ENCODE measurements at regions not wholly inside any gene's neighbourhood (a gene's known extent, or its start where the extent isn't known, plus 50 kb on each side); places are given as distances from the start of the nearest gene placed in this dataset.

DNA sequence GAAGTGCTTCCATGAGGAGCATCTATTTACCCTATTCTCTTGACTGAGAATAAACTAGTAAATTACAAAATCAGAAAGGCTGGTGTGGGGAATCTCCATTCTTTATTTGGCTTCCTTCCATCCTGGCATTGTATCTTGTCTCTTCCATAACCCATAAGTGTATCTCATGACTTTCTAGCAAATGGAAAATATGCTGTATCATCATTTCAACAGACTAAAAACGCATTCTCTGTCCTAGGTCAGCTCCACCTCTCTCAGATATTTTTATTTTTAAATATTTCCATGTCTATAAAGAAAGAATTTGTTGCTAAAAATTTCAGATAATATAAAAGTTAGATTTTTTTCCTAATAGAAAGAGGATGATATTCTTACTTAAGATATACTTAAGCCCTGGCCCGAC is 154.2 kb upstream of the MYO16 start:
- ChIA-PET CTCF (no interaction called here), POLR2A (ENCODE audit: low non-redundant PET) (no interaction called here)
- TF ChIP-seq, protein P1, sequence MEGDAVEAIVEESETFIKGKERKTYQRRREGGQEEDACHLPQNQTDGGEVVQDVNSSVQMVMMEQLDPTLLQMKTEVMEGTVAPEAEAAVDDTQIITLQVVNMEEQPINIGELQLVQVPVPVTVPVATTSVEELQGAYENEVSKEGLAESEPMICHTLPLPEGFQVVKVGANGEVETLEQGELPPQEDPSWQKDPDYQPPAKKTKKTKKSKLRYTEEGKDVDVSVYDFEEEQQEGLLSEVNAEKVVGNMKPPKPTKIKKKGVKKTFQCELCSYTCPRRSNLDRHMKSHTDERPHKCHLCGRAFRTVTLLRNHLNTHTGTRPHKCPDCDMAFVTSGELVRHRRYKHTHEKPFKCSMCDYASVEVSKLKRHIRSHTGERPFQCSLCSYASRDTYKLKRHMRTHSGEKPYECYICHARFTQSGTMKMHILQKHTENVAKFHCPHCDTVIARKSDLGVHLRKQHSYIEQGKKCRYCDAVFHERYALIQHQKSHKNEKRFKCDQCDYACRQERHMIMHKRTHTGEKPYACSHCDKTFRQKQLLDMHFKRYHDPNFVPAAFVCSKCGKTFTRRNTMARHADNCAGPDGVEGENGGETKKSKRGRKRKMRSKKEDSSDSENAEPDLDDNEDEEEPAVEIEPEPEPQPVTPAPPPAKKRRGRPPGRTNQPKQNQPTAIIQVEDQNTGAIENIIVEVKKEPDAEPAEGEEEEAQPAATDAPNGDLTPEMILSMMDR (conservative IDR thresholded peaks at IDR 0.05; ENCODE audit: low read depth) = no peak
- no peak for DNase-seq (ENCODE audit: low spot score)
- H3K27ac ChIP-seq = no peak overlapping the region

DNA sequence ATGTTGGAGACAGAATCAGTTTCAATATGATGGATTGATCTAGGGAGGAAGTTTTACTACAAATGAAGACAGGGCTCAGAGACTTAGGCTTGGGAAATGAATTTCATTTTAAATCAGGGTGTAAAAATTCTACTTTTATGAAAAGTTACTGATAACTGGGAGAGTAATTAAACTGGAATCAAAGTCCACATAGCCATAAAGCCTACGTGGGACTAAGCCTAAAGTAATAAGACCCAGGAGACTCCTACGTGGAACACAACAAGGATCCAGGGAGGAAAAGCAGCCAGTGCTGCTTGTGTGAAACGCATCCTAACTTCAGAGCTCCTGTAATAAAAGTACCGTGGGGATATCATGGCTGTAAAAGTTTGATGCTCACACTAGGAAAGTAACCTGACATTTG is 152.0 kb upstream of the MYO16 start:
- TF ChIP-seq, protein P1 (conservative IDR thresholded peaks at IDR 0.05; ENCODE audit: low read depth) = no peak
- H3K27ac ChIP-seq = no peak overlapping the region
- CTCF ChIA-PET = no interaction called here
- POLR2A ChIA-PET (ENCODE audit: low non-redundant PET) = no interaction called here
- DNase-seq (ENCODE audit: low spot score) = no peak

DNA sequence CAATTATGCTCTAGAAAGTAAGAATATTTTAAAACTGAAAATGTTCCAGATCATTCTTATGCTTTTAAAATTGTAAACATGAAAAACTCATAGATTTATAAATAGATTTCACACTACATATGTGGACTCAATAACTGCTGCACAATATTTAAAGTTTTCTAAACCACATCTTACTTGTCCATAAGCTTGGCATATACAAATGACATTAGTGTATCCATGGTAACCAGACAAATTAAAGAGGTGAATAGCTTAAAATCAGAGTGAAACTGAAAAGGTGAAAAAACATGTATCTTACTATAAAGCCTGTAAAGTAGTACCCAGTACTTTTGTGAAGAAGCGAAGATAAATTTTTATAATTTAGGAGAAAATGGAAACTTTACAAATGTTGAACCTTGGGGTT is 151.2 kb upstream of the MYO16 start:
- H3K27ac ChIP-seq = no peak overlapping the region
- TF ChIP-seq, protein P1 (conservative IDR thresholded peaks at IDR 0.05; ENCODE audit: low read depth) = no peak
- ChIA-PET CTCF (no interaction called here), POLR2A (ENCODE audit: low non-redundant PET) (no interaction called here)
- DNase-seq (ENCODE audit: low spot score) = no peak

DNA sequence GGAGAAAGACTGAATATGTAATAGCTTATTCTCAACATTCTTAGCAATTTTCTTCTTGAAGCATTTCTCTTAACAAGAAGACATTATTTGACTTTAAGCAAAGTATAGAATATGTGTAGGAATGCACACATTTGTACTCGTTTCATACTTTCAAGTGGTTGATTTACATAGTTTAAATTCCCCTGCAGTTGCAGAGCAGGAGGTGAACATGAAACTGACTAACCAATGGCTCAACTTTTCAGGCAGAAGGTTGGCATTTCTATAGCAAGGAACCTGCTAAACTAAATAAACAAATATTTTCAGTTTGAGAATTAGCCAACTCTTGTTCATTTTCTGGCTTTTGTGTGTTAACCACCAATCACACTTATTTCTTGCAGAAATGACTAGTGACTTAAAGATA is 145.4 kb upstream of the MYO16 start:
- no peak overlapping the region for H3K27ac ChIP-seq
- TF ChIP-seq, protein P1 (conservative IDR thresholded peaks at IDR 0.05; ENCODE audit: low read depth) = no peak
- POLR2A ChIA-PET (ENCODE audit: low non-redundant PET) = no interaction called here
- CTCF ChIA-PET = no interaction called here
- DNase-seq (ENCODE audit: low spot score) = no peak

DNA sequence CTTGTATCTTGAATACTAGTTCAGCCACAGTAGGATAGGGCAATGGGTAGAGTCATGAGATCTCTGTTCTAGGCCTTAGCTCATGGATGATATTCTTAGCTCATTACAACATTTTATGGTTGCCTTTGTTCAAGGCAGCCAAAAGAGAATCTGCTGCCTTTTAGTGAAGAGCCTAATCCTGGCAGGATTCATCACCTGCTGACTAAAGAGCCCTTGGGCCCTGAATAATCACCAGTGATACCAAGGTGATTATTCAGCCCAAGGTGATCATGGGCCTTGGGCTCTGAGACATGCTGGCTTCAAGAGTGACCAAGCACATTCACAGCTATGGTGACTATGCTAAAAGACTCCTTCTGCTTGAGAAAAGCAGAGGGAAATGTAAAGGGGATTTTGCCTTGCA is 143.3 kb upstream of the MYO16 start:
- no peak for DNase-seq (ENCODE audit: low spot score)
- TF ChIP-seq, protein P1 (conservative IDR thresholded peaks at IDR 0.05; ENCODE audit: low read depth) = no peak
- POLR2A ChIA-PET (ENCODE audit: low non-redundant PET) = no interaction called here
- H3K27ac ChIP-seq = no peak overlapping the region
- CTCF ChIA-PET = no interaction called here

DNA sequence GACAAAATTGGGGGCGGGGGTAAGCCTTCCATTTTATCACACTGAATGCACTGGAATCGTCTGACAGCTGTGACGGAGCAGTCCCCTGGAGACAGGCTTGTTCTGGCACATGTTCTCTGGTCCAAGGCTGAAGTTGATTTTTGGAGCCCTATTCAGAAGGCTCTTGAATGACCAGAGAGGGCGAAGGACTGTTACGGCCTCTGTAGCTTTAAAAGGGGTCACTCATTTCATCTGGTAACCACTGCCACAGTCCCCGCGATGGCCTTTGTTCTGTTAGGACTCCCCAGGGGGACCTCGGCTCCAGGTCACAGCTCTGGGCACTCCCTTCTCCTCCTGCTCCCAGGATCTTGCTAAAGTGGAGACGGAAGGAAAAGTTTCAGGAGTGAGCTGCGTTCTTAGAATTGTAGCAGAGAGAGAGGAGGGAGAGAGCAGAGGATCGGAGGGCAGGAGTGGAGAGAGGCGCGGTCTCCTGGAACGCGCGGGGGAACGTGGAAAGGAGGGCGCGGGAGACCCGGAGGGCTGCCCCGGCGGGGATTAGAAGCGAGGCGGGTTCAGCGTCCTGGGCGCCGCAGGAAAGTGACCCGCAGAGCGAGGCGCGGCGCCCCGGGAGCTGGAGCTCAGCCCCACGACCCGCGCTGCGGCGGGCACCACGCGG is 134.3 kb upstream of the MYO16 start:
- CTCF ChIA-PET = no interaction called here
- no peak for DNase-seq (ENCODE audit: low spot score)
- no peak overlapping the region for H3K27ac ChIP-seq
- TF ChIP-seq, protein P1 (conservative IDR thresholded peaks at IDR 0.05; ENCODE audit: low read depth) = no peak
- POLR2A ChIA-PET (ENCODE audit: low non-redundant PET) = no interaction called here

Measured in RWPE1 (cell line).